ENCODE measurements at regions not wholly inside any gene's neighbourhood (a gene's known extent, or its start where the extent isn't known, plus 50 kb on each side); places are given as distances from the start of the nearest gene placed in this dataset.

DNA sequence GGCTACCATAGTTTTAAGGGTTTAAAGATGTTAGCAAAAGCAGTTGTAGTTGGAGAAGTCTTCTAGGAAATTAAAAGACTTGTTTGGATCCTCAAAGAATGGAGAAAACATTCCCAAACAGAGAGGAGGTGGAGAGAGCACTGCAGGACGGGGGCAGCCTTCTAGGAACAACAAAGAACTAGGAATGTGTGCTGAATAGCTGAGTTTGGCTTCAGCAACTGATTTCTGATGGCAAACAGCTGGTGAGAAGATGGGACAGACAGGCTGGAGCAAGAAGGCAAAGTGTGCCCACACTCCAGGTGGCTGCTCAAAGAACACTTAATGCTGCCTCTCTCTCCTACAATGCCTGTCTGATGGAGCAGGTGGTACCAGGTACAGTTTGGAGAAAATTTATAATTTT, 1331.1 kb downstream of the ADGRL3 start:
- H3K27me3 ChIP-seq (replicated peaks; ENCODE audit: control insufficient read depth, insufficient read depth, low read length), result no peaks in the 10 kb centered on the region
- H3K4me3 ChIP-seq (replicated peaks; ENCODE audit: low read depth, low read length), result no peak overlapping the region
- no peak for DNase-seq (ENCODE audit: extremely low read depth, insufficient read length)
- TF ChIP-seq CTCF (IDR thresholded peaks at IDR 0.05; ENCODE audit: insufficient read depth, low read length, poor library complexity, severe bottlenecking), result no peak
- H3K36me3 ChIP-seq (ENCODE audit: control insufficient read depth, insufficient read depth, low read length), result no peaks in the 10 kb centered on the region

DNA sequence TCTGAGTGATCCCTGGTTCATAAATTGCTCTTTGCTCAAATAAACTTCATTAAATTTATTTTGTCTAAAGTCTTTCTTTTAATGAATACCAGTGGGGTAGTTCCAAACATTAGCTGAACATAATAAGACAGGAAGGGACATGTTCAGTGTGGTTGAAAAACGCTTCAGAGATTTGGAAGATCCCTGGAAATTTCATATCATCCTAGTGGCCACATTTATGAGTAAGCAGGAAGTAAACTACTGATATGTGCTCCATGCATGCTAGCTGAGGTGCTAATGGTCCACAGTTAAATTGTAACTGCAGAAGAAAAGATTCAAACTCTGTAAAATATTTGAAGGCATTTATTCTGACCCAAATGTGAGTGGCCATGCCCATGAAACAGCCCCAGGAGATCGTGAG, 1328.7 kb downstream of the ADGRL3 start:
- no peak overlapping the region for H3K4me3 ChIP-seq (replicated peaks; ENCODE audit: low read depth, low read length)
- H3K27me3 ChIP-seq (replicated peaks; ENCODE audit: control insufficient read depth, insufficient read depth, low read length), result no peaks in the 10 kb centered on the region
- H3K36me3 ChIP-seq (ENCODE audit: control insufficient read depth, insufficient read depth, low read length), result no peaks in the 10 kb centered on the region
- TF ChIP-seq CTCF (IDR thresholded peaks at IDR 0.05; ENCODE audit: insufficient read depth, low read length, poor library complexity, severe bottlenecking), result no peak
- DNase-seq (ENCODE audit: extremely low read depth, insufficient read length), result no peak

DNA sequence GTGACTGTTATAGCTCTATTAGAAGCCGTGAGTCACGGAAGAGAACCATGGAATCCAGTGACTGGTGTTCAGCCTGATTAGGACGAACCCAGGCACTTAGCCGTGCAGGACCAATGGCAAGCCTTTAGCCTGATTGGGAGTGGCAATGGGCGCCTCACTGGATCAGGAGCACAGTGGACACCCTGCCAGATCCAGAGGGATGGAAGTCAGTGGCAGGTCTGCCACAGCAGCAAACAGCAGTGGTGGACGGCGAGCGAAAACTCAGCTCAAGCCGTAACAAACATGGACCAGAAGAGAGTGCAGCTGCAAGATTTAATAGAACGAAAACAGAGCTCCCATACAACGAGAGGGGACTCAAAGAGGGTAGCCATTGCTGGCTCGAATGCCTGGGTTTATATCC, 1326.5 kb downstream of the ADGRL3 start:
- Histone ChIP-seq H3K4me3 (replicated peaks; ENCODE audit: low read depth, low read length) (no peak overlapping the region), H3K36me3 (ENCODE audit: control insufficient read depth, insufficient read depth, low read length) (no peaks in the 10 kb centered on the region), H3K27me3 (replicated peaks; ENCODE audit: control insufficient read depth, insufficient read depth, low read length) (no peaks in the 10 kb centered on the region)
- DNase-seq (ENCODE audit: extremely low read depth, insufficient read length), result no peak
- no peak for TF ChIP-seq CTCF (IDR thresholded peaks at IDR 0.05; ENCODE audit: insufficient read depth, low read length, poor library complexity, severe bottlenecking)

DNA sequence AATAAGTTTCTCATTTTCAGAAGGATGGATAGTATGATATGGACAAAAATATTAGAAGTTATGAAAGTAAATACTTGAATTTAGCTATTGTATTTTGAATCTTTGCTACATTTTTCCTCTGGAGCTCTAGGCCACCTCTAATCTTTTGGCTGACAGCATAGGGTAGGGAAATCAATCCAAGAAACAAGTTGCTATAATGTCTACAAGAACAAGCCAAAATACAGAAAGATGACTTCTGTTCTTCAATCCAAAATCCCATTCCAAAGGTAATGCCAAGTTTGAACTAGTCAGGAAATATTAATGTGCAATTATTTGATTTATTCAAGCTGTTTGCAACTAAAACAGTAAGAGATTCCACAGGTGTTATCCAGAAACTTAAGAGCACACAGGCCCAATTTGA, 1323.1 kb downstream of the ADGRL3 start:
- no peak for TF ChIP-seq CTCF (IDR thresholded peaks at IDR 0.05; ENCODE audit: insufficient read depth, low read length, poor library complexity, severe bottlenecking)
- Histone ChIP-seq H3K4me3 (replicated peaks; ENCODE audit: low read depth, low read length) (no peak overlapping the region), H3K27me3 (replicated peaks; ENCODE audit: control insufficient read depth, insufficient read depth, low read length) (no peaks in the 10 kb centered on the region), H3K36me3 (ENCODE audit: control insufficient read depth, insufficient read depth, low read length) (no peaks in the 10 kb centered on the region)
- no peak for DNase-seq (ENCODE audit: extremely low read depth, insufficient read length)

DNA sequence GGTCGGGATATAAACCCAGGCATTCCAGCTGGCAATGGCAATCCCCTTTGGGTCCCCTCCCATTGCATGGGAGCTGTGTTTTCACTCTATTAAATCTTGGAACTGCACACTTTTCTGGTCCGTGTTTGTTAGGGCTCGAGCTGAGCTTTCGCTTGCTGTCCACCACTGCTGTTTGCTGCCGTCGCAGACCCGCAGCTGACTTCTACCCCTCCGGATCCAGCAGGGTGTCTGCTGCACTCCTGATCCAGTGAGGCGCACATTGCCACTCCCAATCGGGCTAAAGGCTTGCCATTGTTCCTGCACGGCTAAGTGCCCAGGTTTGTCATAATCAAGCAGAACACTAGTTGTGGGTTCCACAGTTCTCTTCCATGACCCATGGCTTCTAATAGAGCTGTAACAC, 1322.1 kb downstream of the ADGRL3 start:
- no peaks in the 10 kb centered on the region for H3K27me3 ChIP-seq (replicated peaks; ENCODE audit: control insufficient read depth, insufficient read depth, low read length)
- no peaks in the 10 kb centered on the region for H3K36me3 ChIP-seq (ENCODE audit: control insufficient read depth, insufficient read depth, low read length)
- H3K4me3 ChIP-seq (replicated peaks; ENCODE audit: low read depth, low read length), result no peak overlapping the region
- no peak for DNase-seq (ENCODE audit: extremely low read depth, insufficient read length)
- TF ChIP-seq CTCF (IDR thresholded peaks at IDR 0.05; ENCODE audit: insufficient read depth, low read length, poor library complexity, severe bottlenecking), result no peak

DNA sequence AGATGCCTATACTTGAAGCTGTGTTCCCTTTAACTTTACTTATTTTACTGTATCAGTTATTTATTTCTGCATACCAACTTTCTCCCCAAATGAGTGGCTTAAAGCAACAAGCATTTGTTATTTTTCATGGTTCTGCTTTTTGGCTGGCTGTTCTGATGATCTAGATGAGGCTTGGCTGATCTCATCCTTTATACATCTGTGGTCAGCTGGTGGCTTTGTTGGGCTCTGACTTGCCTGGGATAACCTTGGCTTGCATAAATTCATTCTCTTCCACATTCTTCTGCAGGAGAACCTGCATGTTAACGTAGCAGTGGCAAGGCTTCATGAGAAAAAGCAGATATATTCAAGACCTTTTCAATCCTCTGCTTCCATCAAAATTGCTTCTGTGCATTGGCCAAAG, 1317.6 kb downstream of the ADGRL3 start:
- no peak overlapping the region for H3K4me3 ChIP-seq (replicated peaks; ENCODE audit: low read depth, low read length)
- no peak for TF ChIP-seq CTCF (IDR thresholded peaks at IDR 0.05; ENCODE audit: insufficient read depth, low read length, poor library complexity, severe bottlenecking)
- no peak for DNase-seq (ENCODE audit: extremely low read depth, insufficient read length)
- H3K36me3 ChIP-seq (ENCODE audit: control insufficient read depth, insufficient read depth, low read length), result no peaks in the 10 kb centered on the region
- no peaks in the 10 kb centered on the region for H3K27me3 ChIP-seq (replicated peaks; ENCODE audit: control insufficient read depth, insufficient read depth, low read length)

Data from GM06990 (cell line).